Progenitor cell of endocrine pancreas (in vitro differentiated cells): ENCODE measurements at regions not wholly inside any gene's neighbourhood (a gene's known extent, or its start where the extent isn't known, plus 50 kb on each side); places are given as distances from the start of the nearest gene placed in this dataset.
A peak's percentile ranks its signal among the peaks of the same experiment; 100 is the strongest.

Source experiments
- DNase-seq: peaks from one replicate; pipeline ENCODE4 v3.0.0; 2021; ENCODE audit warnings: low spot score; ENCODE audit not compliant: unreplicated experiment
- H3K27ac Mint-ChIP-seq: 2 replicates; pipeline ENCODE4 v1.8.0; 2021; ENCODE audit warnings: mild to moderate bottlenecking, moderate library complexity, mixed read lengths
- H3K27me3 Mint-ChIP-seq: 2 replicates; pipeline ENCODE4 v1.8.0; 2021; ENCODE audit warnings: mixed read lengths
- H3K36me3 Mint-ChIP-seq: 2 replicates; pipeline ENCODE4 v1.8.0; 2022; ENCODE audit warnings: mixed read lengths; ENCODE audit not compliant: insufficient read depth
- H3K4me1 Mint-ChIP-seq: 2 replicates; pipeline ENCODE4 v1.8.0; 2021; ENCODE audit warnings: low read depth, mixed read lengths
- H3K4me3 Mint-ChIP-seq: 2 replicates; pipeline ENCODE4 v1.8.0; 2021; ENCODE audit warnings: low read depth, mild to moderate bottlenecking, moderate library complexity, mixed read lengths
- H3K9me3 Mint-ChIP-seq: 2 replicates; pipeline ENCODE4 v1.8.0; 2021; ENCODE audit warnings: low read depth, mixed read lengths
- CTCF ChIP-seq: fragments of 200-600 bp; sonication (generic); IDR thresholded peaks from one replicate; pipeline ENCODE4 v1.5.0; 2021; ENCODE audit warnings: antibody characterized with exemption, mild to moderate bottlenecking; ENCODE audit not compliant: unreplicated experiment

- Mint-ChIP-seq H3K27me3 (no peaks in the 10 kb centered on the region), H3K27ac (peak overlapping the region; percentile 84), H3K4me3 (no peak overlapping the region), H3K36me3 (no peaks in the 10 kb centered on the region), H3K9me3 (no peaks in the 10 kb centered on the region), H3K4me1 (peaks cover 21% of the 10 kb centered on the region)
- TF ChIP-seq CTCF: no peak
- DNase-seq: no peak
These were observed 202.9 kb downstream of the USP25 start for GRCh38 chr21:15932726-15933125.

- DNase-seq: no peak
- H3K4me3 Mint-ChIP-seq: no peak overlapping the region
- H3K27ac Mint-ChIP-seq: no peak overlapping the region
- peaks cover 20% of the 10 kb centered on the region for H3K4me1 Mint-ChIP-seq
- H3K9me3 Mint-ChIP-seq: no peaks in the 10 kb centered on the region
- H3K27me3 Mint-ChIP-seq: no peaks in the 10 kb centered on the region
- no peaks in the 10 kb centered on the region for H3K36me3 Mint-ChIP-seq
- no peak for TF ChIP-seq CTCF
These were observed 205.7 kb downstream of the USP25 start for GRCh38 chr21:15935530-15935929.

- Mint-ChIP-seq H3K4me1 (peaks cover 16% of the 10 kb centered on the region), H3K4me3 (no peak overlapping the region), H3K27me3 (no peaks in the 10 kb centered on the region), H3K27ac (no peak overlapping the region), H3K9me3 (no peaks in the 10 kb centered on the region), H3K36me3 (no peaks in the 10 kb centered on the region)
- no peak for TF ChIP-seq CTCF
- DNase-seq: no peak
These were observed 213.4 kb downstream of the USP25 start for GRCh38 chr21:15943009-15943666.

- DNase-seq: no peak
- Mint-ChIP-seq H3K4me3 (no peak overlapping the region), H3K4me1 (peaks cover 10% of the 10 kb centered on the region), H3K27me3 (no peaks in the 10 kb centered on the region), H3K9me3 (peaks cover 21% of the 10 kb centered on the region), H3K36me3 (peaks cover 9% of the 10 kb centered on the region), H3K27ac (peak overlapping the region; percentile 67)
- no peak for TF ChIP-seq CTCF
These were observed 217.9 kb downstream of the USP25 start for GRCh38 chr21:15947677-15948076.

- TF ChIP-seq CTCF: no peak
- Mint-ChIP-seq H3K4me1 (no peaks in the 10 kb centered on the region), H3K36me3 (peaks cover 14% of the 10 kb centered on the region), H3K27ac (no peak overlapping the region), H3K27me3 (no peaks in the 10 kb centered on the region), H3K4me3 (no peak overlapping the region), H3K9me3 (peaks cover 51% of the 10 kb centered on the region)
- DNase-seq: no peak
These were observed 223.9 kb downstream of the USP25 start for GRCh38 chr21:15953551-15954116.
